GM19043 (cell line): ENCODE measurements at regions not wholly inside any gene's neighbourhood (a gene's known extent, or its start where the extent isn't known, plus 50 kb on each side); places are given as distances from the start of the nearest gene placed in this dataset.
A peak's percentile ranks its signal among the peaks of the same experiment; 100 is the strongest.

Source experiments
- ATAC-seq: cut with Tn5 transposase; IDR thresholded peaks from one replicate; pipeline ENCODE4 v1.9.1; 2021; ENCODE audit warnings: low read depth; ENCODE audit not compliant: unreplicated experiment

DNA sequence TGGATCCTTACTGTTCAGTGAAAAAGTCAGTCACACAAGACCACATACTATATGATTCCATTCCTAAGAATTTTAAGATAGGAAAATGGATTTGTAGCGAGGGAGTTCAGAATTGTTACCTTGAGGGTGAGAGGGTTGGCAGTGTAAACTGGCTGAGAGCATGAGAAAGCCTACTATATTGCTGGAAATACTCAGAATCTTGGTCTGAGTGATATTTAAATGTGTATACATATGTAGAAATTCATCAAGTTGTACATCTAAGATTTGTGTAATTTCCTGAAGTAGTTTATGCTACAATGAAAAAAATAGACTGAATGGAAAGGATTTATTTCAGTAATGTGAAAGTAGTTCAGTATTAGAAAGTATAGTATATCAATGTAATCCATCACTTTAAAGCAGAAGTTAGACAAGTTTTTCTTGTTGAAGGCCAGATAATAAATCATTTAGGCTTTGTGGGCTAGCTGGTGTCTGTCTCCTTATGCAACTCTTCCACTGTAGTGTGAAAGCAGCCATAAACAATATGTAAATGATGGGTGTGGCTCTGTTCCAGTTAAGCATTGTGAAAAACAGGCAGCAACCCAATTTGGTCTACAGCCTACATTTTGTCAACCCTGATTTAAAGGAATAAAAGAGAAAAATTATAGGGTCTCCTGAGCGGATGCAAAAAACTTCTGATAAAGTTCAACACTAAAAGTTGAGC is 127.2 kb upstream of the THY1 start:
- ATAC-seq, result no peak

DNA sequence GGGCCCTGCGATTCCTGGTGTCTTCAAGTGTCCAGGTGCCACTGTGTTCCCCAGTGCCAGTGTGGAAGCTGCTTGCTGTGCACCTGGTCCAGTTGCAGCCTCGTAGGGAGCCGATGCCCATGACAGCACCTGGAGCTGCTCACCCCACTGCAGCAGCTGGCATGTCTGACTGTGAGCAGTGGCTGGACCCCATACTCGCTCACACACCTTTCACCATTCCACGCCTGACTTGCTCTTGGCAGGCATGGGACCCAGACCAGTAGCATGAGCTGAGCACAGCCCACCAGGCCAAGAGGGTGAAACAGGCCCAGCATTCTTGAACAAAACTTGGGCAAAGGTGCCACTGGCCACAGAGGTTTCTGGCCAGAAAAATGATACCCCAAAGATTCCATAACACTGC is 124.5 kb upstream of the THY1 start:
- ATAC-seq, result no peak

DNA sequence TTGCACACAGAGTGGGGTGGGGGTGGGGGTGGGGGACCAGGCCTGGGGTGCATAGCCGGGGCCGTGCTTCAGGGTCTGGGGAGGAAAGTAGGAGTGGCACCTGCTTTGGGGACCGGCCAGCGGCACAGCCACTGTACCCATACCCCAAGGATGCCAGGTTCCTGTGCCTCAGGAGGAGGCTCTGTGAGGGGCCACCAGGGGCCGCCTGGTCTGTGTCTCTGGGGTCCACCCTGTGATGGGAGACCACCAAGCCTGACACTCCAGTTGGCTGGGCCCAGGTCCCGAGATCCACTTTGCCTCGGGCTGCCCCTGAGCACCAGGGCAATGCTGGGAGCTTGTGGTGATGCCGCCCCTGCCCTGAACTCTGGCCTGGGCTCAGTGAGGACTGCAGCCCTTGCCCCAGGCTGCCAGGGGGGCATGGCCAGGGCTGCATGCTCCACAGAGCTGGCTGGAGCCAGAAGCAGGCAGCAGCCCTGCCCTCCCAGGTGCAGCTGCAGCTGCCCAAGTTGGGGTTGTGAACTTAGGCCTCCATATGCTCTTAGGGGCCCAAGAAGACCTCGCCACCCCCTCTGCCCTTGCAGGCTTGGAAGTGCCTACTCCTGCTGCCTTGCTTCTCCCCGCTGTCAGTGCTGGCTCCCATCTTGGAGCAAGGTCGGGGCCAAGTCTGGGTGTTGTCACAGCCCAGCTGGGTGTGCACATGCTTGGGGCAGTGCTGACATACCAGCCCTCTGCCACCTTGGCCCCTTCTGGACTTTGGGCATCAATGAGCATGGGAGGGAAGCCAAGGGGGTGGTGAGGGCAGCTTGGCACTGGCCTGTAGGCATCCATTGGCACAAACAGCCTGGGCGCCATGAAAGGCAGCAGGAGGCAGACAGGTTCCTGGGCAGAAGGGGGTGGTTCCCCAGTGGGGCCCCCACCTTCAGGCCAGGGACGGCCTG is 123.3 kb upstream of the THY1 start:
- ATAC-seq, result no peak

DNA sequence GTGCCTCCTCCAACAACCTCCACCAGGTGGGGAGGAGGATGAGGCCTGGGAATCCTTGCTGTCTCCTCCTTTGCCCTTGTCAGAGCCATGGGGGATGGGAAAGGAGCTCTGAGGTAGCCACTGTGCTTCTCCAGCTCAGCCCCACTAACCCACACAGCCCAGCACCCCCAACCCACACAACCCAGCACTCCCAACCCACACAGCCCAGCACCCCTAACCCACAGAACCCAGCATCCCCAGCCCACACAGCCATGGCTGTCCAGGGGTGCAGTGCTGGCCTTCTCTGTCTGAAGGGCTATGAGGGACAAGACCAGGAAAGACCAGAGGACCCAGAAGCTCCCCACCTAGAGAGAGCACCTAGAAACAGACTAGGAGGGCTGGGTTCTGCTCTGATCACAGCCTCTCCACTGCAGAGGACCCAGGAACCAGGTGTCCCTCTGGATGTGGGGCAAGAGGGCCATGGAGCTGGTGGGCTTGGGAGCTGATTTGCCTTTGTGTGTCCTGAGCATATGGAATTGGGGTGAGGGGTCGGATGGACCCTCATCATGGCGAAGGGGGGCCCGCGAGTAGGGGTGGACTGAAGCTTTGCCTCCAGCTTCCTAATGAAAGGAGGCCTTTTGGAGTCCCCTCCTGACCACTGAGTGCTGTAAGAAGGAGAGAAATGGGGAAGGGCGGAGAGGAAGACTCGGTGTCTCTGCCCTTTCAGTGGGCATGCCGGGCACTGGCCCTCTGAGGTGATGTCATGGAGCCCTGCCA is 117.6 kb upstream of the THY1 start:
- no peak for ATAC-seq

DNA sequence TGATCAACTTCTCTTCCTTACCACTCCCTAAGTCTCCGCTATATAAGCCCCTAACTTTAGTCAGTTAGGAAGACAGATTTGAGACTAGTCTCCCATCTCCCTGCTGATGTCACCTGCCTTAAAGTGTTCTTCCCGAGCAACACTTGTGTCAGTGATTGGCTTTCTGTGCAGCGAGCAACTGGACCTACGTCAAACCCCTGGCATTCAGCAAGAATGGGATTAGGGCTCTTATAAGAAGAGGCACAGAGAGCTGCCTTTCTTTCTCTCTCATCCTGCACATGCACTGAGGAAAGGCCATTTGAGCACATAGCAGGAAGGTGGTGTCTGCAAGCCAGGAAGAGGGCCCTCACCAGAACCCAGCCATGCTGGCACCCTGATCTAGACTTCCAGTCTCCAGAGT is 116.6 kb upstream of the THY1 start:
- ATAC-seq, result no peak

DNA sequence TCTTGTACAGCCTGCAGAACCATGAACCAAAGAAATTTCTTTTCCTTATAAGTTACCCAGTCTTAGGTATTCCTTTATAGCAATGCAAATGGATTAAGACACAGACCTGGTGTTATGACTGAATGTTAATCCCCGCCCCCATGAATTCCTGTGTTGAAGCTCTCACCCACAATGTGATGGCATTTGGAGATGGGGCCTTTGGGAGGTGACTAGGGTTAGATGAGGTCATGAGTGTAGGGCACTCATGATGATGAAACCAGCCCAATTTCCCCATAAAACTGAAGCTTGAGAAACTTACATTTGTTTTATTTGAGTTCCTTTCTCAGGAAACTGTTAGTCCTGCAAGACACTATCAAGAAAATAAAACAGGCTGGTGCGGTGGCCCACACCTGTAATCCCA is 115.8 kb upstream of the THY1 start:
- ATAC-seq, result no peak

DNA sequence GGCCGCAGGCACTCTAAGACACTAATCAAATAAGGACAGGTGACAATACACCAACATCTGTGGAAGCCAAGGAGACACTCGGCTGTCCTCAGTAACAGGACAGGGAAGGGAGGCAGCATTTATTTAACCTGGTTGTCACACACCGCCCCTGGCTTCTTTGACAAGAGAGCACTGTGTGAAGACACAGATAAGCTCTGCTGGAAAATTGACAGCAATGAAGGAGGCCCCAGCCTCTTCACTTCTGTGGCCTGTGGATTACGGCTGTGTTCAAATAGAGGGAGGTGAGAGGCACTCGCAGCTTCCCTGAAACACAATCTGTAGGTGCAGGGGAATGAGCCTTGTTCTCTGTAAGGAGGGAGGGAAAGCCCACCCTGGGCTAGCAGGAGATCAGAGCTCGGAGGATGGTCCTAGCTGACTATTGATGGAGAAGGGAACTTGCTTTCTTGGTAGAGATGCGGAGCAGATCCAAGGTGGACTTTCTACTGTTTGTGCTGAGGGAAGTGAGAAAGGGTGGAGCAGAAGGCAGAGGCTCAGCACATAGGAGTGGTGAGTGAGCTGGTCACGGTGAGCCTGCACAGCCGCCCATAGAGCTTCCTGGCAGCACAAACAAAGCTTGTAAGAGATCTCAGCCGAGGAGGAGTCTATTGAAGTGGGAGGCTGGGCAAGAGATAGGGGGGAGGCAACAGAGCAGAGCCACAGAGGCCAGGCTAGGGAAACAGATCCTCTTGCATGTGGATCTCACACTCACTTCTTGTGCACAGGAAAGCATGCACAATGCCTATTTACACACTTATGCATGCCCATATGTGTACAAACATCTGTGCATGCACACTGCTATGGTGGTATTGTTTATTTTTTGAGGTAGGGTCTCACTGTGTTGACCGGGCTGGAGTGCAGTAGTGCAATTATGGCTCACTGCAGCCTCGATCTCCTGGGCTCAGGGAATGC is 114.6 kb upstream of the THY1 start:
- no peak for ATAC-seq

DNA sequence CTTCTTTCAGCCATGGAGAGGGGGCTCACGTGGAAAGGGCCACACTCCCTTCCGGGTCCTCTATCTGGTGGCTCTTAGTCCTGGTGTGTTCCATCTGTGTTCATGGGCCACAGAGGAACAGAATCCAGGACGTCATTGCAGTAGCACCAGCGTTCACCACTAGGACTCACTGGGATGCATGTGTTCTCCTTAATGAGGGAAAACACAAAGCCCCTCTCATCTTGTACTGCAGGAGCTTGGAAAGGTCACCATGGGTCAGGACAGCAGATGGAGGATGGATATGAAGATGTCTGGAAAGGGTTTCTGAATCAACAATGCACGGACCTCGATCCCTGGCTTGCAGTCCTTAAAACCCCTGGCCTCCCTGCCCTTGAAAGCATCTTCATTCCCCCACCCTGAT is 113.8 kb upstream of the THY1 start:
- no peak for ATAC-seq

DNA sequence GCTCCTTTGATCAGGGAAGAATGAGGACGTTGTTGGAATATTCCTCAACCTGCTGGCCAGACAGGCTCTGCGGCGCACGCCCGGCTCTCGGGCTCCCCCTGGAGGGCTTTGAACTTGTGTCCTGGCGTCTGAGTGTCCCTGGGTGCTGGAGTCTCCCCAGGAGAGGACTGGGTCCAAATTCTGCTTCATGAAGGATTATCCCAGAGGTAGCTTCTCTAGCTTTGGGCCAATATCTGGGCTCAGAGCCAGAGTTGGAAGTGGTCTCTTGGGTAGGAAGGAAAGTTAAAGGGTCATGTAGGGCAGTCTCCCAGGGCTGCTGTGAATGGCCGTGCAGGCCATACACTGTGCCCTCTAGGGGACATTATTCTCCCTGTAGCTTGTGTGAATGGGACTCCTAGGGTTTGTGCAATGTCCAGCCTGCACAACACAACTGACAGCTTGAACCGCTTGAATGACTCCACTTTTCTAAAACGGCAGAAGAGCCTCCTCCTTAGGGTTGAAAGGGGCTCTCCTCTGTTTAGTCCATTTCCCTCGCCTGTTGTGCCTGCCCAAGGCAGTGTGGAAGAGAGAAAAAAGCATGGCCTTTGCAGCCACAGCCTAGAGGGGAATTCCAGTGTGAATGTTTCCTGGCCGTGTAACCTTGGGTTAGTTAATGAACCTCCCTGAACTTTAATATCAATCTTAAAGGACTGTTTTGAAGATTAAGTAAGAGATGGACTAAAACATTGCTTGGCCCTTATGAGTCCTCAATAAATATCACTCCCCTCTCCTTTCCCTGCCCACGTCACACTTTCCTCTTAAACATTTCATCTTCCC is 111.2 kb upstream of the THY1 start:
- ATAC-seq, result peak; percentile 55

DNA sequence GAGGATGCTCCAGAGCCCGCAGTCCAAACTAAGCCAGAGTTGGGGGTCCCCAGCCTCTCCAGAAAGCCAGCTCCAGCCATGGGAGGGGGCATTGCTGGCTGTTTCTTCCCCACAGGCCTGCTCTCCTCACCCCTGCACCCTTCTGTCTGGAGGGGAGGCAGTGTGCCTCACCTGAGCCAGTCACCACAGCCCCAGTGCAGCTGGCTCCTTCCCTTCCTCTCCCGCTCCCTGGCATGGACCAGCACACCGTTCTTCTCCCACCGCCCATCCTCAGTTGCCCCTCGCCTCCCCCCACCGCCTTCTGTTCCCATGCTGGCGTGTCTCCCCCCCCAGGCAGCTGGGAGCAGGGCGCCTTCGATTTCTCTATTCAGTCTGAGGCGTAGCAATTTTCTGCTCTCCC is 110.5 kb upstream of the THY1 start:
- ATAC-seq, result no peak

DNA sequence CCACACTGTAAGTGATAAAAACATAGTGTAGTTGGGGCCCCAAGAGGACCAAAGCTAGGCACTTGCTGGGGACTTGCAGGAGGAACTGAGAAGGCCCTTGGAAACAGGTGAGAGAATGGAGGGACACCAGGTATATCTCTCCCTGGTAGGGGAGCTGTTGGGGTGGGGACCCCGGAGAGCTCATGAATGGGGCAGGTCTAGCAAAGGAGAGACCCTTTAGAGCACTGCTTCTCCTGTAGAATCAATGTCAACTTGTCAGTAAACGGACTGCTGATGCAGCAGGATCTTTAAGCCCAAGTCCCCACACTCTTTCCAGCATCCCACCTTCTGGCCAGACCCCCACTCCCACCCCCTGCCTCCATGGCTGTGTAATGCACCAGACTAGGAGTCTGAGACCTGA is 109.6 kb upstream of the THY1 start:
- ATAC-seq, result no peak

DNA sequence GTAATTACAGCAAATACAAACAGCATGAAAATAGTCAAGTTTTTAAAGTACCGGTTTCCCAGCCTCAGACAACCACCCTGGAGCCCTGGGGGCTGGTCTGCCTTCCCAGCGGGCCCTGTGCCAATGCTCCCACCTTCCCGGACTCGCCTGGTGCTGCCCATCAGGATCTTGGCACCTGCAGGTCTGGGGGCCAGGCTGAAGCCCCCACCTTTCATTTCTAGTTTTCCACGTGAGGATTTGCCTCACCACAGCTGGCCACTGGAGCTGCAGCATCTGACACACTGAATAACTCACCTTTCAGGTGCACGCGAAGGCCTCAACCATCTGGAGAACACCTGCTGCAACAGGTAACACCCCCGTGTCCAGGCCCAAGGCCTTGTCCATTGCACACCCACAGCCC is 108.7 kb upstream of the THY1 start:
- no peak for ATAC-seq

DNA sequence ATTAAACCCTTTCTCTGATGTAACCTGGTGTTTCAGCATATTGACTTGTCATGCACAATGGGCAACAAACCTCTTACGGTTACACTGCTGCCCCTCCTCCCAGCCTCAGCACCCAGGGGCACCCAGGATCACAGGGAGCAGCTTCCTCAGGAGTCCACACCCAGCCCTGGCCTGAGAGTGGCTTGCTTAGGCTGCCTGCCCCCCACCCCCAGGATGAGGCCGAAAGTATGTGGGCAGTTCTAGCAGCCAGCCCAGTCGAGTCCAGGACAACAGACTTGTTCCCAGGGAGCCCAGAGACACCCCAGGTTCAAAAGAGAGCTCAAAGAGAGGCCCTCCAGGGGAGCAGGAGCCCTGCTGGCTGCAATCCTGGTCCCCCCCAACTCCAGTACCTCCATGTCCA is 108.1 kb upstream of the THY1 start:
- no peak for ATAC-seq

DNA sequence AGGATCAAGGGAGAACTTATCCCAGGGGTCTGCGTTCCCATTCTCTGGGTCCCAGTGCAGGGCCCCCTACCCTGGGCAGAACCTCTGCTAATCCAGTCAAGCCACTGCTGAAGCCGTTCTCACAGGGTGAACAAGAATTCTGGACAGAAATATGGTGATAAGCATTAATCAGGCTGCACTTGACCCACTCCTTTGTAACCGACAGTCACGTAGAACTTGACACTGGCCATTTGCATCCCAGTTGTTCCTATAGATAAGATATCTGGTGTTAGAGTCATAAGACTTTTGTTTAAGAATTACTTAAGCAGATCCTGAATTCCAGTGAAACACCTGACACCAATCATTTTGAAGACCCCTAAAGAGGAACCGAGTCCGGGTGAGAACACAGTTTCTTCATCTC is 107.5 kb upstream of the THY1 start:
- ATAC-seq, result no peak

DNA sequence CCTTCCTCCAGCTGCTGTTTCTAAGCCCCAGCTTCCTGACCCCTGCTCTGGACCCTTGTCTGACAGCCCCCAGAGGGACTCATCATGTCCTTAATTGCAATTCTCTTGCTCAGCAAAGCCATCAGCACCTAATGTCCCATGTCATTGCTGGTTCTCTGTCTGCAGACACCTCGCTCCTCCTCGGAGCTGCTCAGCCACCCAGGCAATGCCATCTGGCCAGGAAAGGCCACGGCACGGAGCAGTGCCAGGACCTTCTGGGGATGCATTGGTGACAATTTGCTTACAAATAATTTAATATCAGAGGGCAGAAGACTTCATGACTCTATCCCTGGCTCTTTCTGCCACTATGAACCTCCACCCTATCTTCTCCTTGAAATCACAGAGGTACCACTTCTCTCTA is 107.0 kb upstream of the THY1 start:
- ATAC-seq, result no peak

DNA sequence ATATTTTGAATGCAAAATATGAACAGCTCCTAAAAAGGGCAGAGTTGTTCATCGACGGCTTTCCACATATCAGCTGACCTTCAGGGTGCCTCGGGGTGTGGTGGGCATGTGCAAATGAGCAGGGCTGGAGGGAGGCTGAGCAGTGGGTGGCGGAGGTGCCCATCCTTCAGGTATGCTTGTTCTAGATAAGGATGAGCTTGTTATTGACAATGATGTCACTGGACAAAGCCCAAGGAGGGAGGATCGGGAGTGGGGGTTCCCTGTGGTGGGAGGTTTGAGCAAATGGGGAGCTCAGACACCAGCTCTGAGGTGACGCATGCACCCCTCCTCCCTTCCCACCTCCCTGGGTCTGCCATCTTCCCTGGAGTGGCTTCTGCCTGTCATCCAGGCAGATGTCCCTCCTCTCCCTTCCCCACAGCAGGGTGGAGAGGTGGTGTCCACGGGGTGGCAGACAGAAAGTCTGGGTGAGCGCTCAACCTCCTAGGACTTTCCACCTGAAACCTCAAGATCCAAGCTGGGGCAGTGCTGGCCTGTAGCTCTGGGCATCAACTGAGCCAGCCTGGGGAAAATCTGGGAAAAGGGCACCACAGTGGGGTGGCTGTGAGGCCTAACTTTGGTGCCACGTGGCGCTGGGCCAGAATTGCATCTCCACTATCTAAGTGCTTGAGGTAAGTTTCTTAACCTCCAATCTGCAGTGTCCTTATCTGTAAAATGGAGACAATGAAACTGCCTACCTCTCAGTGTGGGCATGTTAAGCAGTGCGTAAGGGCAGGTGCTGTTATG is 106.3 kb upstream of the THY1 start:
- no peak for ATAC-seq

DNA sequence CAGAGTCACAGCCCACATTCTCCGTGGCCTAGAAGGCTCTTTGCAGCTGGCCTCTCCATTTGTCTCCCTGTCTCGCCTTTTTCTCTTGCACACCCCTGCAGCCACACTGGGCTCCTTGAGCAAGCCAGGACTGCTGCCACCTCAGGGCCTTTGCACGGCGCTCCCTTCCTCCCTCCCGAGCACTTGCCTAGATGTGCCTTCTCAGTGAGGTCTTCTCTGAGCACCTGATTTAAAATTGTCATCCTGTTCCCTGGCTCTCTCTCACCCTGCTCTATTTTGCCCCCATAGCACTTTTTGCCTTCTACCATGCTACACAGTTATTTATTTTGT is 102.9 kb upstream of the THY1 start:
- ATAC-seq, result no peak

DNA sequence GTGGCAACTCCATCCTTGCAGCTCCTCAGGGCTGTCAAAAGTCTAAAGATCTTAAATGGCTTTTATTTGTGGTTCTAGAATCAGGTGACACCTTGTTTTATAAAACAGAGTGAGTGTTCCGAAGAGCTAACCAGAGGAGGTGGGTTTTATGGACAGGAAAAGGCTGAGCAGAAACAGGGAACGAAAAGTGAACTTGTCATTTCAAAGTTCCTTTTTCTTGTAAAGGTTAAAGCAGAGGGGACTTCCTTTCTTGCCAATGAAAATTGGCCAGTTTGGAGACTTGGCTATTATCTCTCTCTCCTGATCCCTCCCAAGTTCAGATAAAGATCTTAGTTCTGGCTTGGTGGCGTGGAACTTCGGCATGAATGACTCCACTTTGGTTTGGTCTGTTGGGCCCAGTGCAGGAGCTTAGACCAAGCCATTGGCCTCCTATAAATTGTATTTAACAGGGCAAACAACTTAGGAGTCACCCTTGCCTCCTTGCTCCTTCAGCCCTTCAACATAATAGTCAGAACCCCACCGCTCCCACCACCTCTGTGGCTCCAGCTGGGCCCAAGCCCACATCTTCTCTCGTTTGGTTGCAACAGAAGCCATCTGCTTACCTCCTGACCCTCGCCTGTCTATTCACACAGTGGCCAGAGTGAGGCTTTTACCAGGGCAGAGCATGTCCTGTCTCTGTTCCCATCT is 102.4 kb upstream of the THY1 start:
- ATAC-seq, result no peak
